Pancreas (tissue), 10 donors: ENCODE measurements at regions not wholly inside any gene's neighbourhood (a gene's known extent, or its start where the extent isn't known, plus 50 kb on each side); places are given as distances from the start of the nearest gene placed in this dataset.

ENCODE experiments used
- ATAC-seq, 4 donors: fragments of 200-7000 bp; cut with Tn5 transposase; one replicate each; pipeline versions ENCODE4 v1.8.0 to v1.9.1; 2020; ENCODE audit warnings: mild to moderate bottlenecking in 4 of 4, moderate library complexity in 4 of 4
- DNase-seq, 6 donors: peaks; one replicate each; pipeline ENCODE4 v3.0.0-alpha.2; 2020
- FAIRE-seq: peaks from 2 replicates; lab custom pipeline; 2012; peaks lifted over from hg19 to GRCh38; lab: Jason Lieb, UNC
- H3K27ac ChIP-seq, 4 donors: fragments of 200-600 bp; sonication (generic); 1 replicate in 3 of 4; 2 replicates in 1 of 4; pipeline versions ENCODE4 v1.5.0 to v1.8.0; 2020
- H3K27me3 ChIP-seq, 4 donors: fragments of 200-600 bp; one replicate each; pipeline ENCODE4 v1.8.0; 2021
- H3K36me3 ChIP-seq, 3 donors: fragments of 200-600 bp; sonication (generic) in 1 of 3; one replicate each; pipeline versions ENCODE4 v1.5.0 to v1.8.0; 2020 to 2021
- H3K4me1 ChIP-seq, 3 donors: fragments of 200-600 bp; one replicate each; pipeline ENCODE4 v1.8.0; 2021
- H3K4me3 ChIP-seq, 4 donors: fragments of 200-600 bp; sonication (generic) in 2 of 4; one replicate each; pipeline versions ENCODE4 v1.5.0 to v1.8.0; 2020 to 2021
- H3K9me3 ChIP-seq, 4 donors: fragments of 200-600 bp; one replicate each; pipeline ENCODE4 v1.8.0; 2021
- CTCF ChIP-seq, 4 donors: fragments of 200-600 bp; sonication (generic) in 3 of 4; IDR thresholded peaks; one replicate each; pipeline versions ENCODE4 v1.5.0 to v1.8.0; 2021; ENCODE audit warnings: antibody characterized with exemption in 4 of 4
- WGBS, 2 donors: extraction: QIAGEN DNeasy Blood & Tissue Kit; methylation state at CpG; one replicate each; pipeline ENCODE4 v1.1.7; 2013; 5-methylcytosine and 5-hydroxymethylcytosine counted together
- intact Hi-C, 3 donors: fragments of 100-400 bp; cut with DNase I; formaldehyde crosslinking; loops; one replicate each; pipeline versions ENCODE4 v1.11.1 to v1.14.2; 2022
- donor health status: healthy with polysubstance abuse.
- donor health status: DM: no; HTN: no; CAD: no; lungs with moderate emphysema.
- donor health status: DM: no; HTN: no; CAD: no.
- donor health status: control.
- donor health status: control.
- donor health status: Bipolar disorder and iron deficiency.
- donor health status: DM: yes; HTN: yes; CAD: no.
- donor health status: DM: no; HTN: no; CAD: no.
- donor health status: DM: no; HTN: no; CAD: no.
- donor health status: DM: yes; HTN: yes; CAD: no.

DNA sequence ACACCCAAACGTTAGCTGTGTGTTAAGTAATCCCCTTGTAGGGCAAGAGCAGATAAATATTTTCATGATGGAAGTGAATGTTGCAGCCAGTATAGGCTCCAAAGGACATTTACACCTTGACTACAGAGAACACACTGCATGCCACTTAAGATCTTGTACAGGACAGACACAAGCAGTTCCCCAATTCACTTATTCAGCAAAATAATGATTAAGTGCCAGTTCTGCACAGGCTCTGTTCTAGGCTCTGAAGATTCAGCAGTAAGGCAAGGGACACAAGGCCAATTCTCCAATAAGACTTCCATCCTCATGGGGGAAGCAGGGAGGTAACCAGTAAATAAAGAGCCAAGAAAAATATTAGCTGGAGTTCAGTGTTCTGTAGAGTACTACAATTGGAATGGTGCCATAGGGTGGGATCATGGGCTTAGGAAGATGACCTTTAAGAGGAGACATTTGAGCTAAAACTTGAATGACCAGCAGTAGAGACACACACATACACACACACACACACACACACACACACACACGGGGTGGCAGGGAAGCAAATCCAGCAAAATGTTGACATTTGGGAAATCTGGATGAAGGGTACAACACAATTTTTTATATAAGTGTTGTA lies 199.9 kb upstream of the JUN start:
- TF ChIP-seq CTCF (IDR thresholded peaks at IDR 0.05), result no peak
- ATAC-seq, result no peak
- DNase-seq, result no peak
- no peak overlapping the region for H3K4me3 ChIP-seq
- no peak overlapping the region for H3K27ac ChIP-seq
- H3K27me3 ChIP-seq, result no peaks in the 10 kb centered on the region
- H3K36me3 ChIP-seq, result no peaks in the 10 kb centered on the region
- H3K9me3 ChIP-seq, result no peaks in the 10 kb centered on the region
- peaks cover 11 to 12% (median 11%) of the 10 kb centered on the region in 3 donors for H3K4me1 ChIP-seq
- intact Hi-C loops, result loop anchor here in 1 of 3 donors (10.0 kb wide), 1 partner anchor 61 kb away; no protein-coding TSS in a partner anchor
- WGBS, 2 donors, result 52 to 53% methylated on average over 2 of the region's 2 CpGs
- FAIRE-seq, result no peak

- no peak for TF ChIP-seq CTCF (IDR thresholded peaks at IDR 0.05)
- DNase-seq, result no peak
- H3K9me3 ChIP-seq, result no peaks in the 10 kb centered on the region
- no peak for FAIRE-seq
- no peak for ATAC-seq
- H3K27ac ChIP-seq, result no peak overlapping the region
- no peaks in the 10 kb centered on the region for H3K27me3 ChIP-seq
- intact Hi-C loops, result loop anchor here in 1 of 3 donors (10.0 kb wide), 1 partner anchor 58 kb away; no protein-coding TSS in a partner anchor
- H3K4me3 ChIP-seq, result no peak overlapping the region
- H3K36me3 ChIP-seq, result no peaks in the 10 kb centered on the region
- peaks cover 10 to 11% (median 11%) of the 10 kb centered on the region in 3 donors for H3K4me1 ChIP-seq
- WGBS, 2 donors, result 69 to 70% methylated on average over 4 of the region's 4 CpGs
These were observed 203.3 kb upstream of the JUN start for GRCh38 chr1:58986996-58987767.

DNA sequence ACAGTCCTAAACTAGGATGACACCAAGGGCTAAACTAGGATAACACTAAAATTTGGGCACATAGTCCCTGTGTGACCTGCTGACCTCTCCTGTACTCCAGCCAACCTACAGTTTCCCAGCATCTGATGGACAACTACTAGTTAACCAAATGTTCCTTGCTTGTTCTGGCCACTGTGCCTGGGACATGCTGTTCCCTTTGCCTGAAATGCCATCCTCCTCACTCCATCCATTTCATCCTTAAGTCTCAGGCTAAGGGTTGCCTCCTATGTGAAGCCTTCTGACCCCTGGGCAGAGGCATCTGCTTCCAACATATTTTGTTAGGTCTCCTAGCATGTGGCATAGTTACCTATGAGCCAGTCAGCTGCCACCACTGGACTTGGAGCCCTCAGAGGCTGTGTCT lies 204.9 kb upstream of the JUN start:
- no peaks in the 10 kb centered on the region for H3K9me3 ChIP-seq
- intact Hi-C loops, result loop anchor here in 1 of 3 donors (10.0 kb wide), 1 partner anchor 56 kb away; no protein-coding TSS in a partner anchor
- no peaks in the 10 kb centered on the region for H3K27me3 ChIP-seq
- DNase-seq (no peak), ATAC-seq (no peak), FAIRE-seq (no peak)
- H3K4me3 ChIP-seq, result no peak overlapping the region
- no peaks in the 10 kb centered on the region for H3K36me3 ChIP-seq
- no peak for TF ChIP-seq CTCF (IDR thresholded peaks at IDR 0.05)
- H3K27ac ChIP-seq, result no peak overlapping the region
- H3K4me1 ChIP-seq, result no peaks in the 10 kb centered on the region

- Histone ChIP-seq H3K27me3 (no peaks in the 10 kb centered on the region), H3K4me3 (no peak overlapping the region), H3K27ac (no peak overlapping the region), H3K36me3 (no peaks in the 10 kb centered on the region), H3K4me1 (no peaks in the 10 kb centered on the region), H3K9me3 (no peaks in the 10 kb centered on the region)
- no peak for TF ChIP-seq CTCF (IDR thresholded peaks at IDR 0.05)
- 95 to 99% methylated on average over 2 of the region's 2 CpGs for WGBS, 2 donors
- FAIRE-seq, result no peak
- intact Hi-C loops, result loop anchor here in 1 of 3 donors (10.0 kb wide), 1 partner anchor 55 kb away; no protein-coding TSS in a partner anchor
- no peak for DNase-seq
- ATAC-seq, result no peak
These were observed 206.0 kb upstream of the JUN start for GRCh38 chr1:58989845-58990244.

- Histone ChIP-seq H3K4me1 (no peaks in the 10 kb centered on the region), H3K36me3 (no peaks in the 10 kb centered on the region), H3K9me3 (no peaks in the 10 kb centered on the region), H3K27me3 (no peaks in the 10 kb centered on the region), H3K4me3 (no peak overlapping the region), H3K27ac (no peak overlapping the region)
- TF ChIP-seq CTCF (IDR thresholded peaks at IDR 0.05), result no peak
- FAIRE-seq (no peak), ATAC-seq (no peak), DNase-seq (no peak)
- WGBS, 2 donors, result 87 to 95% methylated on average over 1 of the region's 1 CpG
- intact Hi-C loops, result no loop called here
These were observed 207.5 kb upstream of the JUN start for GRCh38 chr1:58991305-58991704.
